ENCODE measurements at regions not wholly inside any gene's neighbourhood (a gene's known extent, or its start where the extent isn't known, plus 50 kb on each side); places are given as distances from the start of the nearest gene placed in this dataset.

GRCh38 chr3:106032479-106032878 lies 163.7 kb upstream of the CBLB start:
- TF ChIP-seq, protein P1, sequence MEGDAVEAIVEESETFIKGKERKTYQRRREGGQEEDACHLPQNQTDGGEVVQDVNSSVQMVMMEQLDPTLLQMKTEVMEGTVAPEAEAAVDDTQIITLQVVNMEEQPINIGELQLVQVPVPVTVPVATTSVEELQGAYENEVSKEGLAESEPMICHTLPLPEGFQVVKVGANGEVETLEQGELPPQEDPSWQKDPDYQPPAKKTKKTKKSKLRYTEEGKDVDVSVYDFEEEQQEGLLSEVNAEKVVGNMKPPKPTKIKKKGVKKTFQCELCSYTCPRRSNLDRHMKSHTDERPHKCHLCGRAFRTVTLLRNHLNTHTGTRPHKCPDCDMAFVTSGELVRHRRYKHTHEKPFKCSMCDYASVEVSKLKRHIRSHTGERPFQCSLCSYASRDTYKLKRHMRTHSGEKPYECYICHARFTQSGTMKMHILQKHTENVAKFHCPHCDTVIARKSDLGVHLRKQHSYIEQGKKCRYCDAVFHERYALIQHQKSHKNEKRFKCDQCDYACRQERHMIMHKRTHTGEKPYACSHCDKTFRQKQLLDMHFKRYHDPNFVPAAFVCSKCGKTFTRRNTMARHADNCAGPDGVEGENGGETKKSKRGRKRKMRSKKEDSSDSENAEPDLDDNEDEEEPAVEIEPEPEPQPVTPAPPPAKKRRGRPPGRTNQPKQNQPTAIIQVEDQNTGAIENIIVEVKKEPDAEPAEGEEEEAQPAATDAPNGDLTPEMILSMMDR (conservative IDR thresholded peaks at IDR 0.05): no peak
- TF ChIP-seq ZFX (IDR thresholded peaks at IDR 0.05): no peak
